MG63 (cell line): ENCODE measurements at regions not wholly inside any gene's neighbourhood (a gene's known extent, or its start where the extent isn't known, plus 50 kb on each side); places are given as distances from the start of the nearest gene placed in this dataset.

Experiments
- DNase-seq: peaks from one replicate; pipeline ENCODE4 v3.0.0-alpha.2; 2020
- H3K27me3 ChIP-seq: fragments of 250-450 bp; sonication (Bioruptor Pico); 2 replicates; pipeline ENCODE4 v1.5.1; 2020; ENCODE audit warnings: mild to moderate bottlenecking, moderate library complexity
- H3K36me3 ChIP-seq: fragments of 250-450 bp; sonication (Bioruptor Pico); 2 replicates; pipeline ENCODE4 v1.5.1; 2020; ENCODE audit warnings: mild to moderate bottlenecking, moderate library complexity
- H3K4me3 ChIP-seq: fragments of 250-450 bp; sonication (Bioruptor Pico); 2 replicates; pipeline ENCODE4 v1.5.1; 2020; ENCODE audit warnings: mild to moderate bottlenecking, moderate library complexity
- H3K9me3 ChIP-seq: fragments of 250-450 bp; sonication (Bioruptor Pico); 2 replicates; pipeline ENCODE4 v1.5.1; 2020; ENCODE audit warnings: mild to moderate bottlenecking, moderate library complexity

DNA sequence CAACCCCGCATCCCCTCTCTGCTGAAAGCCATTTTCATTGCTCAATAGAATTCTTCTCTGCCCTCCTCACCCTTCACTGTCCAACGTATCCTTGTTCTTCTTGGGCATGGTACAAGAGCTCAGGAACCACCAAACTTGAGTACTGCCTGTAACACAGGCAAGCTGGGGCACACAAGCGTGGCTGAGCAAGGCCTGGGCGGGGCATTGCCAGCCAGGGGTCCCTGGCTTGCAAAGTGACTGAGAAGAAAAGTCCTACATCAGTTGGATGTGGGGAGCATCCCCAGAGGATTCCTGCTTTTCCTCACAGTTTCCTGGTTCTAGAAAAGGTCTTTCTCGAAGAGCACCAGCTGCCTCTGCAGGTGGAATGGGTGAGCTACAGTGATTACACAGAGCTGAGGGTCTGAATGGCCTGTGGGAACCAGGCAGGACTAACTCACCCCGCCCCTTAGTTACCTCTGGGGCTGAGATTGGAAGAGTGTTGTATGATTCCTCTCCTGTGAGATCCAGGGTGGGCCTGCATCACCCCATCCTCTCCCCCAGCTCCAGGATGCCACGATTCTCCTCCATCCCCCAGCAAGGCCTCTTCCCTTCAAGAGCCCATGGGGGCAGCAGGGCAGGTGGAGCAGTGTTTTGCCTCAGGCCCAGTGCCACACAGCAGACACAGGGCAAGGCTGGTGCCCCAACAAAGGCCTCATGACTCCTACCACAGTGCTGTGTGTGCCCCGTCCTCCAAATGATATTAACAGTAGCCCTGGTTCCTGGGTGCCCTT lies 121.9 kb downstream of the MATN1 start:
- DNase-seq, result no peak
- Histone ChIP-seq H3K9me3 (no peaks in the 10 kb centered on the region), H3K27me3 (no peaks in the 10 kb centered on the region), H3K36me3 (no peaks in the 10 kb centered on the region), H3K4me3 (no peak overlapping the region)

DNA sequence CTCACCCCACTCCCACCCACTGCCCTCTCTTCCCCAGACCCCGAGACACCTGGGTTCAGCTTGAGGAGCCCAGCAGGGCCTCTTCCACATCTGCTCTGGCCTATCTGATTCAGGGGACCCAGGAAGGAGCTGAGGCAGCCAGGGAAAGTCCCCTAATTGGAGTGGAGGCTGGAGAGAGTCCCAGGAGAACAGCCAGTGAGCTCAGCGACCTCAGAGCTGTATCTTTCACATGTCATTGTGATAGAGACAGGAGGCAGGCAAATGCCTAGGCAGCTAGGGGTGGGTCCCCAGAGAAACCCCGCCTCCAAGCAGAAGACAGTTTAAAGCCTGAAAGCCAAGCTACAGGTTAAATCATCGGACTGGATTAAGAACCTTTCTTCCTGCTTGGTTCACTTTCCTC lies 122.7 kb downstream of the MATN1 start:
- H3K36me3 ChIP-seq, result no peaks in the 10 kb centered on the region
- DNase-seq, result no peak
- no peaks in the 10 kb centered on the region for H3K27me3 ChIP-seq
- no peaks in the 10 kb centered on the region for H3K9me3 ChIP-seq
- no peak overlapping the region for H3K4me3 ChIP-seq

DNA sequence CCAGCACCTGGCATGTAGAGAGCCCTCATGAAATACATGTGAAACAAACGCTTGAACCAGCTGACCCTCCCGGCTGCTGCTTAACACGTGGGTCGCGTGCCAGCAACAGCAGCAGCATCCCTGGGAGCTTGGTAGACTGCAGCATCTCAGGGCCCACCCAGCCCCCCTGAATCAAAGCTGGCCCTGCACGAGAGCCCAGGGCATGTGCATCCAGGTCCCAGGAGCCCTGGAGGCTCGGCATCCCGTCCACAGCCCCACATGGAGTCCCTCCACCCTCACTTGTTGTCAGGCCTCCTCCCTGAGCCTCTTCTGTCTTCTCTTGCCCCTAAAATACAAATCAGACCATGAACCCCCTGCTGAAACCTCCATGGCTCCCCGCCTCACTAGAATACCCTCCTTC lies 123.1 kb downstream of the MATN1 start:
- no peak overlapping the region for H3K4me3 ChIP-seq
- H3K36me3 ChIP-seq, result no peaks in the 10 kb centered on the region
- no peaks in the 10 kb centered on the region for H3K27me3 ChIP-seq
- DNase-seq, result no peak
- H3K9me3 ChIP-seq, result no peaks in the 10 kb centered on the region

DNA sequence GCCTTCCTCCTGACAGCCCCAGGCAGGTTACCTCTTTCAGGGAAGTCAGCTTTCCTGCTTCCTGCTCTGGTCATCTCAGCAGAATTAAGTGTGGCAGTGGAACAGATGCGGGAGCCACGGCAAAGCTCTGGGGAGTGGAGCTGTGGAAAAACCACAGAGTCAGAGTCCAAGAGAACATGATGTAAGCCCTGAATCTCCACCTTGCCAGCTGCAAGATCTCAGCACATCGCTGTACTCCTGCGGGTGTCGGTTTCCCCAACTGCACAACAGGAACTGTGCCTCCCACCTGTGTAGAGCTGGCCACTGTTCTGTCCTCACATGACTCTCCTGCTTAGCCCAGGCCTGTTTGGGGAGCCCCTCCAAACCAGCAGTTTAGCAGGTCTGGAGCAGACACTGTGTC lies 123.7 kb downstream of the MATN1 start:
- Histone ChIP-seq H3K36me3 (no peaks in the 10 kb centered on the region), H3K9me3 (no peaks in the 10 kb centered on the region), H3K27me3 (no peaks in the 10 kb centered on the region; the same call in 1 of the 2 replicates), H3K4me3 (no peak overlapping the region)
- DNase-seq, result no peak

DNA sequence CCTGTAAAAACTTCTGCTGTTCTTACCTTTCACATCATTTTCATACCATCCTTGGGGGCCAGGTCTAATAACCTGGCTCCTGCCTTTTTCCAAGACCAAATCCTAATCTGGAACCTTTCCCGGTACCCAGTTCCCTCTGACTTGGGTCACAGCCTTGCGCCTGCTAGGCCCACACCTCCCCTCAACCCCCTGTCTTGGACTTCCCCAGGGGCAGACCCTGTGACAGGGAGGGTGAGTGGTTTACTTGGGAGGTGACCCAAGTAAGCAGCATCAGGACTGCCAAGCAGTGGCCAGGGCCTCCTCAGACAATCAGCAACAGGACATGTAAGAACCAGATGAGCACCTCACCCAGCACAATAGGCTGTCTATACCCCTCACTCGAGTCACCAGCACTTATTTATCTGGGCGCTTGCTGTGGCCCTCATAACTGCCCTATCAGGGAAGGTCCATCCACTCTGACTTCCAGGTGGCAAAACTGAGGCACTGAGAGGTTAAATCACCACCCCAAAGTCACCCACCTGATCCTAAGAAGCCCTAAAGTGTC lies 124.7 kb downstream of the MATN1 start:
- Histone ChIP-seq H3K9me3 (no peaks in the 10 kb centered on the region), H3K4me3 (no peak overlapping the region), H3K27me3 (no peaks in the 10 kb centered on the region; the same call in 1 of the 2 replicates), H3K36me3 (no peaks in the 10 kb centered on the region)
- no peak for DNase-seq

DNA sequence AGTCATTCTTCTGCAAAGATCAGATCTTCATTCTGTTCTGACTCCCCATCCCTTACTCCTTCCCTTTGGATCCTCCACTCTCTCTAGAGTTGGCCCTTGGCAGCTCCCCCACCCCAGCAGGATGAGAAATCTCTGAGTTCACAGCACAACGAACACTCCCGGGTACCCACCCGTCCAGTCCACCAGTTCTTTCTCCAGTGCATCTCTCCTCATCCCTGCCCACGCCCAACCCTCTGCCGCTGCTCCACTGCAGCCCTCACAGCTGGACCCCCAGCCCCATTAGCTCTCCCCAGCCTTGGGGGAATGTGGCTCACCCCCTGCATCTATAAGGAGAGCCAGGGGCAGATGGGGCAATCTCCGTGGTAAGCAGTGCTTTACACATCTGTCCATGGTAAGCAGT lies 125.7 kb downstream of the MATN1 start:
- DNase-seq, result no peak

DNA sequence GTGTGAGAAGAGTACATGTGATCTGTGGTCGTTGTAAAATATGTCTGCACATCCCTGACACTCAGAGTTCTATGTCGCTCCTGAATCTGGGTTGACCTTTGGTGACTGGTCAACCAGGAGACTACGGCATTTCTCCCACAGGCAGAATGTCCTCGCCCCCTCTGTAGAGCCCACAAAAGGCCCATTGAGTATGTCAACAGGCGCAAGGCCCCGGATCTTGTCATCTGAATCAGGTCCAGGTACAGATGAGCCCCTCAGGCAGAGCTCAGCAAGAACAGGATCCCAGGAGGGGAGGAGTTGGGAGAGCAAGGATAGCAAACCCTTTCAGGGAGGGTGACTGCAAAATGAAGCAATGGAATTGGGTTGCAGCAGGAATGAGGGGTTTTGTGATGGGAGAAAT lies 126.5 kb downstream of the MATN1 start:
- no peak for DNase-seq
- no peaks in the 10 kb centered on the region for H3K36me3 ChIP-seq
- no peak overlapping the region for H3K4me3 ChIP-seq
- H3K27me3 ChIP-seq, result no peaks in the 10 kb centered on the region; the same call in 1 of the 2 replicates
- peaks cover 9% of the 10 kb centered on the region; the same call in 1 of the 2 replicates for H3K9me3 ChIP-seq

More for the DNA sequence above, 125.7 kb downstream of the MATN1 start:
- H3K9me3 ChIP-seq, result peaks cover 5% of the 10 kb centered on the region; the same call in 1 of the 2 replicates
- no peak overlapping the region for H3K4me3 ChIP-seq
- no peaks in the 10 kb centered on the region for H3K36me3 ChIP-seq
- H3K27me3 ChIP-seq, result no peaks in the 10 kb centered on the region; the same call in 1 of the 2 replicates

DNA sequence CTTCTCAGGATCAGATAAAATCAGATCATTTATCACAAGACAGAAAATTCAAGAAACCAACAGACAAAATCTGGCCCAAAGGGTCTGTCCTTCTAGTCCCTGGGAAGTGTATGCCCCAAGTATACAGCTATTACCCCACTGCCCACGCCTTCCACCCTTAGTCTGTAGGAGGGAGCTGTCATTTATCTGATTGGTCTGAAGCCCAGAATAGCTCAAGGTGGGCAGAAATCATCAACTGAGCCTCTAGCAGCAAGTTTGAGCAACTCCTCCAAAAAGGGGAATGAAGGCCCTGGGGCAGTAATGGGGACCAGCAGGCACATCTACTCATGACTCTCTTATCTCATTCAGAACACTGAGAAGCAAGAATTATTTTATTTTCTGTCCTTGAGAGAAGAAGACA lies 126.9 kb downstream of the MATN1 start:
- no peak for DNase-seq
- Histone ChIP-seq H3K9me3 (peaks cover 9% of the 10 kb centered on the region; the same call in 1 of the 2 replicates), H3K36me3 (no peaks in the 10 kb centered on the region)

DNA sequence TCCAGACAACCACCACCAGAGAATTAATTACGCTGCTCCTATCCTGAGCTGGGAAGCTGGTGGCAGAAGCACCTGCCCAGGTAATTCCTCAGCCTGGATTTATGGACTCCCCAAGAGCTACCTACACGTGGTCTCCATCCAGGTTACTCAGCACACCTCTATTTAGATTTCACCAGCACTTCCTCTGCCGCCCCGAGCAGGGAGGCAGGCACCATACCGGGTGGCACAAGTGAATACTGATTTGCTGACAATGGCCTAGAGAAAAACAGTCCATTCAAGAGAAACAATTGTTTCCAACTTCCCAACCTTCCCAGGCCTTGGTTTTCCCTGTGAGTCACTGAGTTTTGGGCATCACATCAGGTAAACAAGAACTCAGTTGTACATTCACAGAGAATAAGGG lies 134.3 kb downstream of the MATN1 start:
- Histone ChIP-seq H3K27me3 (no peaks in the 10 kb centered on the region), H3K9me3 (peaks cover 9% of the 10 kb centered on the region; the same call in 1 of the 2 replicates), H3K4me3 (no peak overlapping the region), H3K36me3 (no peaks in the 10 kb centered on the region)
- DNase-seq, result no peak

More for the DNA sequence above, 126.9 kb downstream of the MATN1 start:
- no peak overlapping the region for H3K4me3 ChIP-seq
- H3K27me3 ChIP-seq, result no peaks in the 10 kb centered on the region; the same call in 1 of the 2 replicates

DNA sequence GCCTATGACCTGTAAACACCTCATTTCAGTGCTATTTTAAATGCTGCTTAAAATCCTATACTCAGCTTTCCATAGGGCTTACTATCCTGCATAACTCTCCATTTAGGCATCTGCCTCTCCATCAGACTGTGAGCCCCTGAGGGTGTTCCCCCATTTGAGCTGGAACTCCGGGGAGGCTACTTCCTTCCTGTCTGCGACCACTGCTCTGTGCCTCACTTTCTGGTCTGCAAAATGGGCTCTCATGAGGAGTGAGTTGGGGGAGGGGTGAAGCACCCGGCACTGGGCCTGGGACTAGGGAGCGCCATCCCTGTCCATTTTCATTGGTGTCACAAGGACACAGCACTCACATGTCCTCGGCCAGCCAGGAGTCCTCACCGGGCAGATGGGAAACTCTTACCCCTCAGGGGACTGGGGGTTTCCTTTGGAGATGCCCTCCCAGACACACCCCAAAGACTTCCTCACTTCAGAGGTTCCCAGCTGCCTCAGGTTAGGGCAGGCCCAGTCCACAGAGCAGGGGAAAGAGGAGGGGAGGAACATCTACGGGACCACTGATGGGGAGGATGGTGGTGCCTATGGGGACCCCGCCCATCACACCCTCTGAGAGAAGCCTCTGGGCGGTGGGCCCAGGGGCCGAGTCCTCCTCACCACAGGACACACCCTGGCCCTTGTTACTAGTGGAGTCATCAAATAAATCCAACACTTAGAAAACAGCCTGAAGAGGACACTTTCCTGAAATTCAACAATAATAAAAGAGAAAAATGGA lies 134.9 kb downstream of the MATN1 start:
- Histone ChIP-seq H3K36me3 (no peaks in the 10 kb centered on the region), H3K4me3 (no peak overlapping the region), H3K9me3 (peaks cover 9% of the 10 kb centered on the region; the same call in 1 of the 2 replicates), H3K27me3 (no peaks in the 10 kb centered on the region)
- no peak for DNase-seq

DNA sequence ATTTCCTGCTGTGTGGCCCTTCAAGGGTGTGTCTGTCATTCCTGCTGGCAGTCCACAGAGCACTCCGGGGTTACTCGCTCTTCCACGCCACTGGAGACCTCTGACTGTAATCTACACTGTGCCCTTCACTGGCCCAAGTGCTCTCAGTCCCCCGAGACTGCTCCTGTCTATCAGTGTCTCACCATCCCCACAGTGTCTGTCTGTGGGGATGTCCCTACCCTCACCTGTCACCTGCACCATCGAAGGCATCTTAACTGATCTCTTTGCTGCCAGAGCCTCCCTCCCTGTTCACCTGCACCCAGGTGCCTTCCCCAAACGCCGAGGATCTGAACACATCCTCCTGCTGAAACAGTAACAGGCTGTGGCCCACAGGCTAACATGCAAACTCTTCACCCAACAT lies 136.7 kb downstream of the MATN1 start:
- H3K36me3 ChIP-seq, result no peaks in the 10 kb centered on the region
- no peaks in the 10 kb centered on the region for H3K27me3 ChIP-seq
- H3K9me3 ChIP-seq, result no peaks in the 10 kb centered on the region
- DNase-seq, result no peak
- no peak overlapping the region for H3K4me3 ChIP-seq

DNA sequence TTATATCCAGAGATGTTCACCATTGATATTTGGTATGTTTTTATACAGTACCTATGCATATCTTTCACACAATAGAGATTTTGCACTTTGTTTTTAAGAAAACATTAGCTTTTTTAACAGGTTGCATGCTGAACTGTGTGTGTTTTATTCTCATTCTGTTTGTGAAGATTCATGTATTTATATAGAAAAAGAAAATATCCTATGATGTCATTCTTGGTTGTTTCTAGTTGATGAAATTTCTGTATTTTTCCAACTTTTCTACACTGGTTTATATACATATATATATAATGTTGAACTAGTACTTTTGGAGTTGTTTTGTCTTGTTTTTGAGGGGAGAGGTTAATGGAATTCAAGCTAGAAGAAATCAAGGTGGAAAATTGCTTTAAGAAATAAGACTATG lies 143.8 kb downstream of the MATN1 start:
- H3K36me3 ChIP-seq, result no peaks in the 10 kb centered on the region
- no peak for DNase-seq
- no peak overlapping the region for H3K4me3 ChIP-seq
- no peaks in the 10 kb centered on the region for H3K9me3 ChIP-seq
- no peaks in the 10 kb centered on the region for H3K27me3 ChIP-seq

DNA sequence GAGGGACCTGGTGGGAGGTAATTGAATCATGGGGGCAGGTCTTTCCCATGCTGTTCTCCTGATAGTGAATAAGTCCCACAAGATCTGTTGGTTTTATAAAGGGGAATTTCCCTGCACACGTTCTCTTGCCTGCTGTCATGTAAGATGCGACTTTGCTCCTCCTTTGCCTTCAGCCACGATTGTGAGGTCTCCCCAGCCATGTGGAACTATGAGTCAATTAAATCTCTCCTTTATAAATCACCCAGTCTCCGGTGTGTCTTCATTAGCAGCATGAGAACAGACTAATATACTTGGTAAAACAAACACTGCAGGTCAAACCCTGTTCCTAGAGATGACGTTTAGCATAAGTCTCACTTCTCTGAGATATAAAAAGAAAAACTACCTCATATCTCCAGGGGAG lies 148.3 kb downstream of the MATN1 start:
- Histone ChIP-seq H3K27me3 (no peaks in the 10 kb centered on the region), H3K36me3 (no peaks in the 10 kb centered on the region), H3K4me3 (no peak overlapping the region), H3K9me3 (no peaks in the 10 kb centered on the region)
- no peak for DNase-seq

DNA sequence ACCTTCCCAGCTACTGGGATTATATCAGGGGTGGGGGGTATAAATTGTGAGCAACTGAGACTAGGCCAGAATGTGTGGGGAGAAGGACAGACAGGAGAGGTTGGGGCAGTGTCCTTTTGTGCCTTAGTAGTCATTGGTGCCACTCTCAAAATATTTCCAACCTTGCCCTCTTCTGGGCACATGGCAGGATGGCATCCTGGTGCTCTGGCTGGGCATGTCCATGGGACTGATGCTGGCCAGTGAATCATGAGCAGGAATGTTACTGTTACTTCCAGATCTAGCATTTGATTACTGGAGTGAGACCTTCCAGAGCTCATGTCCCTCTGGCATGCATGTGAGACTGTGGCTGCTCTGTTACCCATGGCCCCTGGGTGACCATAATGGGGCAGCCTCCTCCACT lies 151.2 kb downstream of the MATN1 start:
- Histone ChIP-seq H3K4me3 (no peak overlapping the region), H3K36me3 (no peaks in the 10 kb centered on the region), H3K27me3 (no peaks in the 10 kb centered on the region), H3K9me3 (no peaks in the 10 kb centered on the region)
- peak; percentile 49 for DNase-seq

DNA sequence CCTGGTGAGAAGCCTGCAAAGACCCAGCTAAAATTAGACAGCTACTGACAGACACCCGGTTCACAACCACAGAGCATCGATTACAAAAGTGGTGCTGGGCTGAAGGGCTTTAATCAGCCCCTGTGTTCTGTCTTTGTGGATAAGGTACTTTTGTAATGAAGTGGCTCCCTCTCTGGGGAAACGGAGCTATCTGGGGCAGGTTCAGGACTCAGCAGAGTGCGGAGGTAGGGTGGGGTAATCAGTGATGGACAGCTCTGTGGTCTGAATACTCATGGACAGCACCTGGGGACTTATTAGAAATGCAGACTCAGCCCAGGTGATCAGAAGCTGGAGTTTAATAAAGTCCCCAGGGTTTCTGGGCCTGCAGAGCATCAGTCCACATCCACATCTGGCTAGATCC lies 152.0 kb downstream of the MATN1 start:
- no peaks in the 10 kb centered on the region for H3K27me3 ChIP-seq

DNA sequence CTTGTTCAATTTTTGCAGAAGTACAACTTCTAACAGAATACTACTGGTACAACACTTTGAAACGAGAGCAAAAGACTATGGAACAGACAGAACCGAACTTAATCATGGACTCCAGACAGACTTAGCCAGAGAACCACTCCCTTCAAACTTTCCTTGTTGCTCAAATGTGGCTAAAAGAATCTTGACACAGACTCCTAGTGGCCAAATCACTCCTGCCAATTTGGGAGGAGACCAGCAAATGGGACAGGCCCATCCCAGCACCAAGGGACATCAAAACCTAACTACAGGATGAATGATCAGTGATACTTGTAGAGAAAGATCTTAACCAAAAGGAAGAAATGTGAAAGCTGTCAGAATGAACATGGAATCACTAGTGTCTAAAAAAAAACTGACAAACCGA lies 154.0 kb downstream of the MATN1 start:
- no peak for DNase-seq
- no peaks in the 10 kb centered on the region for H3K27me3 ChIP-seq
- H3K4me3 ChIP-seq, result no peak overlapping the region
- no peaks in the 10 kb centered on the region; the same call in 1 of the 2 replicates for H3K9me3 ChIP-seq
- no peaks in the 10 kb centered on the region for H3K36me3 ChIP-seq

More for the DNA sequence above, 152.0 kb downstream of the MATN1 start:
- no peaks in the 10 kb centered on the region for H3K36me3 ChIP-seq
- DNase-seq, result no peak
- H3K4me3 ChIP-seq, result no peak overlapping the region
- H3K9me3 ChIP-seq, result no peaks in the 10 kb centered on the region

DNA sequence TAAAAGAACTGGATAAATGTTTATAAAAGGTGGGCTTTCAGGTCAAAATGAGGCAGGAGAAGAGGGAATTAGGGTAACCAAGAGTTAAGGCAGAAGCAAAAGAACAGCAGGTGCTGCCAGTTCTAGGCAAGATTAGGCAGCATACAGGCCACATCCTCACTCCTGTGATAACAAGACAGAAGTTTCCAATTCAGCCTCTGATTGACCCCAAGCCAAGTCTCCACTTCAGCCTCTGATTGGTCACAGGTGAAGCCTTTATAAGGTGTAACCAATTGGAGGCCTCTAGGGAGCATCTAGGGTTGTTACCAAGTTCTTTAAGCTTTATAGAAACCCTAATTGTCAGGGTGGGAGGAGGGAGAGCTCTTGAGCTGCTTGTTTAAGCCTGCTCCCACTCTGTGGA lies 160.8 kb downstream of the MATN1 start:
- no peak for DNase-seq
- Histone ChIP-seq H3K4me3 (no peak overlapping the region), H3K36me3 (no peaks in the 10 kb centered on the region), H3K9me3 (peaks cover 9% of the 10 kb centered on the region), H3K27me3 (no peaks in the 10 kb centered on the region)
